Right ventricle myocardium inferior (tissue), 1 donor: ENCODE measurements at regions not wholly inside any gene's neighbourhood (a gene's known extent, or its start where the extent isn't known, plus 50 kb on each side); places are given as distances from the start of the nearest gene placed in this dataset.

Experiments used
- ATAC-seq: fragments of 200-7000 bp; cut with Tn5 transposase; one replicate; pipeline ENCODE4 v1.9.1; 2020; ENCODE audit warnings: mild to moderate bottlenecking, moderate library complexity
- DNase-seq: peaks from one replicate; pipeline ENCODE4 v3.0.0; 2021; ENCODE audit errors: missing footprints
- intact Hi-C: fragments of 100-400 bp; cut with DNase I; formaldehyde crosslinking; loops from one replicate; pipeline ENCODE4 v1.11.0; 2022
- donor health status: DM: no; HTN: yes; CAD: no; lungs with severe emphysema.

DNA sequence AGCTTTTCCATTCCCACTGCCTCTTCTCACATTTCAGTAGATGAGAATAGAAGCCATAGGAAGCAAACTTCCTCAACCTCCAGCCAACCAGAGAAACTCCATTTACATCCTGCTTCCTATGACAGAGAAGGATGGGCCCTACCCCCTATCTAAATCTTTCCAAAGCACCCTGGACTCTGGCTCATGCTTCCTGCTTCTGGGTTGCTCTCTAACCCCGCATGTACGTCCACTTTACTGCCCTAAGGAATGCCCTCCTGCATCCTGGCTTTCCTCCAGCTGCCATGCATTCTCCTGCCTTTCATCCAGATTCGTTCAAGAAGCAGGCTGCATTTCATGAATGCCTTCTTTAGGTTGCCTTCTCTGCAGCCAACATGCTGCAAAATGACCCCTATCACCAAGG is 91.9 kb downstream of the FAM217A start:
- ATAC-seq, result no peak
- DNase-seq, result no peak
- intact Hi-C loops, result loop anchor here (5.0 kb wide), 1 partner anchor 710 kb away; no protein-coding TSS in a partner anchor

DNA sequence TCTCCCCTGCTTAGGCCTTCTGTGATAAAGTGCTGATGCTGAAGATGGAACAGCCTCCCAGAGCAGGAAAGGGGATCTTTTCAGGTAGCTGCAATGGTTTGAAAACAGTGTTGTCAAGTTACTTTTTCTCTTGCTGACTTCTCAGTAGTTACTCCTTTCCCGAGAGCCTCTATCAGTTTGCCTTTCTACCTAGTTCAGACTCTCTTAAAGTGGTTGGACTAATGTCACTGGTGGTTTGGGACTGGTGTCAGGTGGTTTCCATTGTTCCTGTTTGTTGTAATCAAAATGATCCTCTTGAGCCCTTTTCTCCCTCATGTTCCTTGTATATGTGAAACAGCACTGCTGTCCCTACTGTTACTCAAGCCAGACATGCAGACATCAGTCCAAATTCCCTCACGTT is 91.4 kb downstream of the FAM217A start:
- intact Hi-C loops, result loop anchor here (5.0 kb wide), 1 partner anchor 710 kb away; no protein-coding TSS in a partner anchor
- ATAC-seq, result no peak
- no peak for DNase-seq

DNA sequence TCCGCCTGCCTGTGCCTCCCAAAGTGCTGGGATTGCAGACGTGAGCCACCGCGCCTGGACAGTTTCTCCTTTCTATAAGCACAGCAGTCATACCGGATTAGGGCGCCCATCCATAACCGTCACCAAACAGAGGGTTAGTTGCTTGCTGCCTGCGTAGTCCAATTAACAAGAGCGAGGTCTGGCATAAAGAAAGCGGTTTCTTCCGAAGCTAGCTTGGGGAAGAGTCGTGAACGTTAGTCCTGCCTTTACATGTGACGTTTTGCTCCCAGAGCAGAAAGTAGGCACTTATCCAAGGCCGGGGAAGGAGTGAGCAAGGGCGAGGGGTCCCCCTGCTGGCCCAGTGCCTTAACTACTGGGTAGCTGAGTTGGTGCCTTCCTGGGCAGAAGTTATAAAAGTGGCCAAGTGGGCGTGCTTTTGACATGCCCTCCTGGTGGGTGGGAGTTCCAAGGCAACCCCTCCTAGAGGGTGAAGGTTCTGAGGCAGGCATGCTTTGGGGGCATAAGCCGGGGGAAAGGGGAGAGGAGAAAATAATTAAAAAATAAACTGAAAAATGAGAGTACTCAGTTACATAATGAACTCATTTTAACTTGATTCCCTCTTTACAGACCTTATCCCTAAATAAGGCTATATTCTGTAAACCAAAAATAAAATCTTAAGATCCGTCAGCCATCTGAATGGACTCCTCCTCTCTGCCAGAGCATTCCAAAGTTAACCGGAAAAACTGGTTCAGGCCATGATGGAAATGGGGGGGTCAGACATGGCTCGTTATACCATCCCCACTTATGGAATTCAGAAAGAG is 88.0 kb downstream of the FAM217A start:
- peak; percentile 88 for DNase-seq
- intact Hi-C loops, result loop anchor here (1.0 to 10.0 kb wide), 3 partner anchors 142 to 996 kb away; partner anchors contain the start of genes FAM50B and NQO2
- ATAC-seq, result peak; percentile 93

DNA sequence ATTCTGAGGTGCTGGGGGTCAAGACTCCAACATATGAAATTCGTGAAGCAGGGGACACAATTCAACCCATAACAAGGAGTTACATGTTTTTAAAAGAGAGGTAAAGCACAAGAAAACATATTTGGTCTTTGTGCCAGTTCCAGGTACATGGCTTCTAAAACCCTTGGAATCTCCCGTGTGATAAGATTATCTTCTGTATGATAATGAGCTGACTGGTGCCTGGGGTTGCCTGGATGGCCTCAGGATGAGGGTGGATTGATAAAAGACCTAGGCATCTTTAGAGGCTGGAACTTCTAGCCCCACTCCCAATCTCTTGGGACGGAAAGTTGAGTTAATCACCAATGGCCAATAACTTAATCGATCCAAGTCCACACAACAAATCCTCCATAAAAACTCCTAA is 87.0 kb downstream of the FAM217A start:
- intact Hi-C loops, result loop anchor here (1.0 to 10.0 kb wide), 3 partner anchors 143 to 997 kb away; partner anchors contain the start of genes FAM50B and NQO2
- DNase-seq (no peak), ATAC-seq (no peak)

DNA sequence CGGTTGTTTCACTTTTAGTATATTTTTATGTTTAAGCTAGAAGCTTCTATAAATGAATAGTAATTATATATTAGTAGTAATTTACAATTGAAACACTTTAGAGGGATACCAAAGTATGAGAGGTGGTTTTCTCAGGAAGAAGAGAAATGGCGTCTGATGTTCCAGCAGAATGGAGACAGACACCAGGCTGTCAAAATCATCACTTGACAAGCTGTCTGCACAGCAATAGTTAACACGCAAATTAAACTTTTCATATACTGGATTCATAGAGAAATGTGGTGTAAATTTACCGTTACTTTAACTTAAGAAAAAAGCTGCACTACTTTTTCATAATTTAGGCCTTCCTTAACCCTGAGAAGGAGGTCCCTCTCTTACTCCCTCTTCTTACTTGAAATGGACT is 82.6 kb downstream of the FAM217A start:
- ATAC-seq (no peak), DNase-seq (no peak)
- intact Hi-C loops, result loop anchor here (10.0 kb wide), 1 partner anchor 1002 kb away; the partner anchor contains the start of gene NQO2

DNA sequence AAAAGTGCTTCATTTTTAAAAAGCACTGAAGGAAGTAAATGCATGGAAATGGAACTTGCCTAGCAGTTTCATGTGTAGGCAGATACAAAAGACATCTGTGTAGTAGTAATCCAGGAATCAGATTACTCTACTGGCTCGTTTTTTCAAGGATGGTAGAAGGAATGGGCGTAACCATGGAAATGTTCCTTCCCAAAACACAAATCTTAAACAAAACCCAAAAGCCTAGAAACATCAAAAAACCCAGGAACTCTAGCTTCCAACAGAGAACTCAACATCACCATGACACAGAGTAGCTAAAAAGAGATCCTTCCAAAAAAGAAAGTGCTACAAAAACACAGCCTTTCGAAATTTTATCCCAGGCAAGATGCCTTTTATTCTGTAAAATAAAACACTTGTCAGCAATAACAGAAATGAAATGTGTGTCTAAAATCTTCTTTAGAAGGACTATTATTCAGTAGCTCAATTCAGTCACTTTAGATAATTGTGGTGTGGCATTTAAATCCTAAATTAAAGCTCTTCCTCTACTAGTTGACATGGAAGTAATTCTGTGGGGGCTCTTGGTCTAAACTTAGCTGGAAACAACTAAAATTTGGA is 81.7 kb downstream of the FAM217A start:
- peak; percentile 42 for ATAC-seq
- DNase-seq, result no peak
- intact Hi-C loops, result loop anchor here (10.0 kb wide), 1 partner anchor 1002 kb away; the partner anchor contains the start of gene NQO2

DNA sequence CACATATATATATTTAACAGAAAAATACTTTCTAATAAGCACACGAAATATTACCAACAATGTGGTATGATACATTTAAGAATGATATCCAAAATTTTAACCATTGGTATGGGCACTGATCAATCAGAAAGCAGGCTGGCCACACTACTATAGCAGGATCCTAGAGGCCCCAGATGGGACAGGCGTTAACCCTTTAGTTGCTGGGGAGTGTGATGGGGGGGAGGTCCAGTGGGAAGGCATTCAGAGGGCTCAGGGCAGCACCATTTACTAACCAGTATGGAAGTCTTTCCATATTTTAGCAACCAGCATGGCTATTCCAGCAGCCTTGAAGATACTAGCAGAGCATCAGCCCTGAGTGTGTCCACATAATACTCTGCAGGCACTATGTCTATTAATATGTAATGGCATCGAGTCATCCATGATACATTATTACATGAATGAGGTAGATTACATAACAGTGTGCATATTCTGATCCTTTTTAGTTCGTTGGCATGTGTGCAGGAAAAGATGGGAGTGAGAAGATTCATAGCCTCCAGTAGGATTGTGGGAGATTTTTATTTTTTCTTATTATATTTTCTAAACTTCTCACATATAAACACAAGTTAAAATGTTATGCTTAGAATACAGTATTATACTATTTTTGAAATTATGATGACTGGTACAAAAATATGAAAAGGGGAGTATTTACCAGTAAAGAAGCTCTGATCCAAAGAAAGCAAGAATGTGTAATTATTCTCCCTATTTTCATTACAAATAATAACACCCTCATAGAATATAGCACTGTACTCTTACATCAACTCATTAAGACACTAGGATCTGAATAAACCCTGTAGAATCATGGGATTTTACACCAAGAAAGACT is 78.9 kb downstream of the FAM217A start:
- ATAC-seq (no peak), DNase-seq (no peak)
- intact Hi-C loops, result loop anchor here (10.0 kb wide), 1 partner anchor 1005 kb away; the partner anchor contains the start of gene NQO2

DNA sequence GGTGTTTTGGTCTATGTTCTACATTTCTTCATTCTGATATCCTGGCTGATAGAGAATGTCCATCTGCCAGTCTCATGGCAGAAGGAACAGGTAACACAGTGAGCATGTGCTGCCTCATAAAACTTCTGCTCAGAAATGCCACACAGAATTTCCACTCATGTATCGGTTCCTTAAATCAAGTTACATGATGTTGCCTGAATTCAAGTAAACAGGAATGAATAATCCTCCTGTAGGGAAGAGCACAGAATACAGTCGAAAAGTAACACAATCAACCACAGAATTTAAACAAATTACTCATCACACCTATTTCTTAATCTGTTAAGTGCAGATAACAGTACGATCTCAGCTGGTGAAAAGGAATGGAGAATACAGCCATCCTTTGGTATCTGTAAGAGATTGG is 74.7 kb downstream of the FAM217A start:
- intact Hi-C loops, result no loop called here
- ATAC-seq, result no peak
- DNase-seq, result no peak

DNA sequence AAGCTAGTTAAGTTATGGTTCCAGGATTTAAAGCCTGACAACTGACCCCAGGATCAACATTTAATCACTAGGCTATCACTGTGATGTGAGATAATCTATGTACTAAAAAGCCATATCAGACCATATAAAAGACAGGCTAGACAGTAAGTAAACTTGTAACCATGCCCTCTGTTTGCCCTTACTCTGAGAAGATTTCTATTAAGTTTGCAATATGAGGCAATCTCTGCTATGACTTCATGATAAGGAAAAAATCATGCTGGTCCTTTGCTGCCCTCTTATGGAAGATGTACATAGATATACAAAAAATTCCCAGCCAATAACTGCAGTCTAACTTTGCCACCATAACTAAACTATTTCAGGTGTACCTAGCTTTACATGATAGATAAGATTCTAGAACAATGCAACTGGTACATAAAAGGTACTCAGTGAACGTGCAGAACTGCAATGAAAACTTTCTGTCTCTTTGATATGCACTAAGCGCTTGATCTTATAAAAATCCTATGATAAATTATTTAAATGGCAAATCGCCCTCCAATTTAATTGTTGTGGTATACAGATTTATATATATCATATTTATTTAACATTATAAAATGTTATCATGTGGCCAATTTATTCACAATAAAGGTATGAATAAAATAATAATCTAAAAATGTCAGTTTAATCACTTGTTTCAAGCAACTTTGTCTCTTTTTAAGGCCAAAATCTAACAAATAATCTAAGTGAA is 70.5 kb downstream of the FAM217A start:
- no peak for DNase-seq
- intact Hi-C loops, result no loop called here
- peak; percentile 62 for ATAC-seq

DNA sequence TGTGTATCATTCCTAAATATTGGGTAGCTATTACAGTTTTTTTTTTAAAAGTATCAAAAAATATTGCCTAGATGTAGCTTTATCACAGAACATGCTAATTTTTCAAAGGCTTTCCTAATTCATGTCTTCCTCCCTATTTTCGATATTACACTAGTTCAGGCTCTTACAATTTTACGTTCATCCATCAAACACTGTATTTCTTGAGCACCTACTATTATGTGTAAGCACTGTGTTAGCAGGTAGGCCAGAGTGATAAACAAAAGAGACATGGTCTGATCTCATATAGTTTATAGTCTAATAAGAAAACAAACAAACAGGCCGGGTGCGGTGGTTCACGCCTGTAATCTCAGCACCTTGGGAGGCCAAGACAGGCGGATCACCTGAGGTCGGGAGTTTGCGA is 69.5 kb downstream of the FAM217A start:
- DNase-seq (no peak), ATAC-seq (no peak)
- intact Hi-C loops, result no loop called here

DNA sequence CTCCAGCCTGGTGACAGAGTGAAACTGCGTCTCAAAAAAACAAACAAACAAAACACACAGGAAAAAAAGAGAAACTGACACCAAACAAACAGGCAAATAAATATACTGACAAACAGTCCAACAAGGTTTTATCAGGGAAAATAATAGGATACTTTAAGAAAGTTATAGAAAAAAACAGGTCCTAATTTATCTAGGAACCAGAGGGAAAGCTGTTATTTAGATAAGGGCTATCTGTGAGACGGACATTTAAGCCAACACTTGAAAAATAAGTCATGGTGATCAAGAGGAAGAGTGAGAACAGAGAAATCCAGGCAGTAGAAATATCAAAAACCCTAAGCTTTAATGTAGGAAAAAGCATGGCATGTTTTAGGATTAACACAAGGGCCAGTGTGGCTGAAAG is 68.9 kb downstream of the FAM217A start:
- no peak for DNase-seq
- no peak for ATAC-seq
- intact Hi-C loops, result no loop called here

DNA sequence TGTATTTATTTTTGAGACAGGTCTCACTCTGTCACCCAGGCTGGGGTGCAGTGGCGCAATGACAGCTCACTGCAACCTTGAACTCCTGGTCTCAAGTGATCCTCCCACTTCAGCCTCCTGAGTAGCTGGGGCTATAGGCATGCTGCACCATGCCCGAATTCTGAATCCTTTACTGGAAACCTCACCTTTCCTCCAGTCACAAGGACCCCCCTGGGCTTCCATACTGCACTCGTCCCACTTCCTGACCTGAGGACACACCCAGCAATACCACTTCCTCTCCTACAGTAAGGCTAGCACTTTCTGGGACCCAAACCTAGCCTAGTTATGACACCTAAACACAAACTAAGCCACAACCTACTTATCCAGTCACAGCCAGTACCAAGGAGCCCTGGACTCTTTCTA is 68.2 kb downstream of the FAM217A start:
- intact Hi-C loops, result no loop called here
- ATAC-seq (no peak), DNase-seq (no peak)

DNA sequence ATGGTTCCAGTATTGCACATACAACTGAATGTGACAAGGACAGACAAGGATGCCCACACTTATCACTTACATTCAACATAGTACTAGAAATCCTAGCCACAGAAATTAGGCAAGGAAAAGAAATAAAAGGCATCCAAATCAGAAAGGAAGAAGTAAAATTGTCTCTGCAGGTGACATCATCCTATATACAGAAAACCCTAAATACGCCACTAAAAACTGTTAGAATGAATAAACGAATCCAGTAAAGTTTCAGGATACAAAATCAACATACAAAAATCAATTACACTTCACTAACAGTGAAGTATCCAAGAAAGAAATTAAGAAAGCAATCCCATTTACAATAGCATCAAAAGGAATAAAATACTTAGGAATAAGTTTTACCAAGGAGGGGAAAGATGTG is 66.1 kb downstream of the FAM217A start:
- ATAC-seq, result no peak
- intact Hi-C loops, result no loop called here
- no peak for DNase-seq

DNA sequence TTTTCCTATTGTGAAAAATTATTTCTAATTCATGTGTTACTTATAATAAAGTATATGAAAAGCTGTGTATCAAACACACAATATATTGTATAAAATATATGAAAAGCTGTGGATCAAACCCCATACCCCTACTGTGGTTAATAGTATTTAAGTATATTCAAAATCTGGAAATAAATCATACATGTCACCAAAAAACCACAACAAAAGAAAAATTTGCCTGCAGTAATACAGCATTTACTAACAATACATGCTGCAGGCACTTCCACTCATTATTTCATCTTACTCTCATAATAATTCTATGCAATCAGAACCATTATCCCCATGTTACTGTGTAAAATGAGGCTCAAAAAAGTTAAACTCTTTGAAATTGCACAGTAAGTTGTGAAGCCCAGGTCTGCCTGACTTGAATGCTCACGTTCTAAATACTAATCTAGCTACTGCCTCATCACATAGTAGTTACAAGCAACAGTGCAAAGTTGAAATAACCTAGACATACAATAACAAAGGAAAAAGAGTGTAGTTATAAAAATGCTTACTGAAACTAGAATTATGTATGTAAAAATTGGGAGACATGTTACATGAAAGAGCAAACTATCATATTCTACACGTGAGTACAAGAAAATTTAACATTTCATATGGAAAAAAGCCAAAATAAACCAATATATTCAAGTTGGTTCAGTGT is 61.7 kb downstream of the FAM217A start:
- intact Hi-C loops, result no loop called here
- ATAC-seq (no peak), DNase-seq (no peak)

DNA sequence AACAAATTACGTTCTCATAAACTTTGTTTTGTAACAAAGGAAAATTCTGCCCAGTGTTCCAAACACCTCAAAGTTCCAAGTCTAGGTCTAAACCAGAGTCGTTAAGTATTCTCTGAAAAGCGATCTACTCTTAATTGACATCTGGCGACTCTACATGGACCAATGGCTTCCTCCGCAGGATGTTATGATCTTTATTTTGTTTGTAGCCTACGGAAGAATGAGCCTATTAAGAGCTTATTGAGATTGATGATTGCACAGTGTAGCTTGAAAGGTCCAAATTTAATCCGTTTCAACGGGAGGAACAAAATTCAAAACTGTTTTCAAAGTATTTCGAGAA is 61.1 kb downstream of the FAM217A start:
- no peak for ATAC-seq
- intact Hi-C loops, result no loop called here
- no peak for DNase-seq

DNA sequence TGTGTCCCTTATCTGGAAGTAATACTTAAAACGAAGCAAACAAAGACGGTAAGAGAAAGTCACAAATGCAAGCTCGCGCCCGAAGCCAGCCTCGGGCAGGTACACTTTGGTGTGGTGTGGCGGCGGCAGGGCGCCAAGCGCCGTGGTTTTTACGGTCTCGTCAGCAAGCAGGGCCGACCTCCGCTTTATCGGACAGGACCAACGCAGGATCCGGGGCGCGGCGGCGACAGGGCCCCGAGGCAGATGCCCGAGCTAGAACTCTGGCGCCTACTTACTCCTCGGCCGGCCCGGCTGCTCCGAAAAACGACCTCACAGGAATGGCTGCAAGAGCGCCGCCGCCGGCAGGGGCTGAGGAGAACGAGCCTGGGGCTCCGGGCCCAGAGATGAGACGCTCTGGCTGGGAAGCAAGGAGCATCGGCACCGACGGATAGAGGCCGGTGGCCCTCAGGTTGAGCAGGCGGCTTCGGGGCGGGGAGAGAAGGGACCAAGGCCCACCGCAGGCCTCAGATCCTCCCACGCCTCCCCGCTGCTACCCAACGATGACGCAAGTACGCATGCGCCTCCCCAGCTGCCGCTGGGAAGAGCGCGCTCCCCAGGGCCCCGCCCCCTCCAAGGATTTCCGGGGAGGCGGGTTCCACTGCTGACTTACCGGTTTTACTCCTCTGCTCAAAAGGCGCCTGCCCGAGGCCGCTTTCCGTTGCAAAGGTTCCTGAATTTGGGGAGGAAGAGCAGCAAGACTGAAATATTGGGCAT is 60.6 kb downstream of the FAM217A start:
- DNase-seq (peak; percentile 98), ATAC-seq (peak; percentile 88)
- intact Hi-C loops, result no loop called here
